A673 (cell line): ENCODE measurements at regions not wholly inside any gene's neighbourhood (a gene's known extent, or its start where the extent isn't known, plus 50 kb on each side); places are given as distances from the start of the nearest gene placed in this dataset.

ENCODE experiments used
- CTCF ChIP-seq: fragments of 300-800, 200-600 bp; sonication (generic); conservative IDR thresholded peaks from 2 replicates; pipeline ENCODE4 v1.5.1; 2017; ENCODE audit warnings: low read depth, mild to moderate bottlenecking, antibody characterized with exemption, low read length, moderate library complexity, mixed read lengths
- EZH2 ChIP-seq: fragments of 200-600 bp; sonication (generic); IDR thresholded peaks from 2 replicates; pipeline ENCODE4 v1.6.1; 2017; ENCODE audit warnings: borderline replicate concordance, low read depth, mild to moderate bottlenecking, mixed read lengths, antibody characterized with exemption, low read length; ENCODE audit not compliant: poor library complexity, severe bottlenecking

GRCh38 chr10:4719671-4720070 lies 106.3 kb upstream of the AKR1E2 start:
- no peak for TF ChIP-seq CTCF
- TF ChIP-seq EZH2: no peak
